Cardiac fibroblast (primary cell): ENCODE measurements at regions not wholly inside any gene's neighbourhood (a gene's known extent, or its start where the extent isn't known, plus 50 kb on each side); places are given as distances from the start of the nearest gene placed in this dataset.

Experiments used
- DNase-seq, 2 donors: peaks; one replicate each; pipeline versions ENCODE4 v3.0.0 to v3.0.0-alpha.2; 2010; ENCODE audit warnings: low read depth in 2 of 2
- H3K4me3 ChIP-seq, 2 donors: replicated peaks in 1 of 2; 1 replicate in 1 of 2; 2 replicates in 1 of 2; pipeline ENCODE4 v1.5.1; 2011; ENCODE audit warnings: low read depth in 2 of 2, low read length in 2 of 2, mild to moderate bottlenecking in 2 of 2, moderate library complexity in 1 of 2
- TF ChIP-seq, protein P1 (sequence below): IDR thresholded peaks from one replicate; pipeline ENCODE4 v1.5.1; 2011; ENCODE audit warnings: low read depth, mild to moderate bottlenecking, low read length, inconsistent platforms

DNA sequence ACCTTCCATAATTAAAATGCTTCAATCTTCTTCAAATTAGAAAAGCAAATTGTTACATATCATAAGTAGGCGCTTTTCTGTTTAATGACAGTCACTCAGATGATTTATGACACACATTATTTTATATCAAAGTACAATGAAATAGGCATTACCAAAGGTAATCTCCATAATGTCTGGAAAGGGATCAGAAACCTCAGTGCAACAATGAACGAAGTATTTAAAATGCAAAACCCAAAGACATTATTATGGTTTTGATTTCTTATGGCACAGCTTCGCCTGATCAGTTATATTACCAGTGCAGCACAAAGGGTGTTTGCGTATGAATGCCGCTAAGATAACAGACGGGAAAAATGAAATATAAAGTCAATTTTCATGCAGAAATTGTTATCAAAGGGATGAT is 162.2 kb upstream of the MEIS1 start:
- no peak overlapping the region for H3K4me3 ChIP-seq
- TF ChIP-seq, protein P1, sequence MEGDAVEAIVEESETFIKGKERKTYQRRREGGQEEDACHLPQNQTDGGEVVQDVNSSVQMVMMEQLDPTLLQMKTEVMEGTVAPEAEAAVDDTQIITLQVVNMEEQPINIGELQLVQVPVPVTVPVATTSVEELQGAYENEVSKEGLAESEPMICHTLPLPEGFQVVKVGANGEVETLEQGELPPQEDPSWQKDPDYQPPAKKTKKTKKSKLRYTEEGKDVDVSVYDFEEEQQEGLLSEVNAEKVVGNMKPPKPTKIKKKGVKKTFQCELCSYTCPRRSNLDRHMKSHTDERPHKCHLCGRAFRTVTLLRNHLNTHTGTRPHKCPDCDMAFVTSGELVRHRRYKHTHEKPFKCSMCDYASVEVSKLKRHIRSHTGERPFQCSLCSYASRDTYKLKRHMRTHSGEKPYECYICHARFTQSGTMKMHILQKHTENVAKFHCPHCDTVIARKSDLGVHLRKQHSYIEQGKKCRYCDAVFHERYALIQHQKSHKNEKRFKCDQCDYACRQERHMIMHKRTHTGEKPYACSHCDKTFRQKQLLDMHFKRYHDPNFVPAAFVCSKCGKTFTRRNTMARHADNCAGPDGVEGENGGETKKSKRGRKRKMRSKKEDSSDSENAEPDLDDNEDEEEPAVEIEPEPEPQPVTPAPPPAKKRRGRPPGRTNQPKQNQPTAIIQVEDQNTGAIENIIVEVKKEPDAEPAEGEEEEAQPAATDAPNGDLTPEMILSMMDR = no peak
- no peak for DNase-seq

DNA sequence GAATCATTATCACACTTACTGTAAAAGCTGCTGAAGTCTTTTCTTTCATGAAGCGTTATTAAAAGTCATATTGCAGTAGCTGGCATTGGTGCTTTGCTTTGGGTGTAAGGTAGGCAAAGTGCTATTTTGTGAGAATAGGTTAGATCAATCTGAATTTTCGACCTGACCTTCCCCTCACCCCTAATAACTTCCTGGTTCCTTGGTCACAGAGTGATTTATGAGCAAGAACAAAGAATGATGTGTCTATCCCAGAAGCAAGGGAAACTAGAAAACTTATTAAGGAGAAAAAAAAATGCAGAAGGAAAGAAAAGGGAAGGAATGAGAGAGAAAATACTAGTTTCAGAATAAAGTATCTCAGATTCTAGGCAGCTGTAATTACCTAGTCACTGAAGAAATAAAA is 163.1 kb upstream of the MEIS1 start:
- DNase-seq = no peak
- no peak overlapping the region for H3K4me3 ChIP-seq
- TF ChIP-seq, protein P1 = no peak

DNA sequence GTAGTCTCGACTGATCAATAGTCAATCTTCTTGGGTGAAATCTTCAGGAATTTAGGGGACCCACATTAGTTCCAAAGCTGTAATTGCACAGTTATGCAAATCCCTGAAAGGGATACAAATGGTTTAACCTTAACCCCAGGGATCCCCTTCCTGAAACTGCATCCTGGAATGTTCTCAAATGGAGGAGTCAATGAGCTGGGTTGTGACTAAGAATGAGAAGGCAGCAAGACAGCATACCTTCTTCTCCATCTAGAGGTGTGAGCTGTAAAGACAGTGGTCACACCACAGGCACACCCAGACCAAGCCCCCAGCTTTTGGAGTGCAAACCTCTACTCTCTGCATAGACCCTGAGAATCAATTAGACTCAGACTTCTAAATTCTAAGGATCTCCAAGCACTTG is 164.7 kb upstream of the MEIS1 start:
- no peak overlapping the region for H3K4me3 ChIP-seq
- TF ChIP-seq, protein P1 = no peak
- DNase-seq = no peak

DNA sequence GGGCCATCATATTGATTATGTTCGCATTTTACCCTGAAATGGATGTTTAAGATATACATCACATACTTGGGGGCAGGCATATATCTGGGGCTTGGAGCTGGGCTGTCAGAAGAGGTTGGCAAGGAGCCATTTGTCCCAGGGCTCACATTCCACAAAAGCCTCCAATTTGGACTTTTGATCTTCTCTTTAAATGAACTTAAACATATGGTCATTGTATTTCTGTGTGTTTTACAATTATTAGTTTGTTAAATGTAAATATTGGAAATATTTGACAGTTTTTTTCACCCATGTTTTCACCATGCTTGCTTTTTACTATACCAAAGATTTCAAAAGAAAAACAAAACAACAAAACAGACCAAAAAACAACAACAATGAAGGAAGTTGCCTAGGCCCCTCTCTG is 165.8 kb upstream of the MEIS1 start:
- H3K4me3 ChIP-seq = no peak overlapping the region
- no peak for DNase-seq
- TF ChIP-seq, protein P1 = no peak

DNA sequence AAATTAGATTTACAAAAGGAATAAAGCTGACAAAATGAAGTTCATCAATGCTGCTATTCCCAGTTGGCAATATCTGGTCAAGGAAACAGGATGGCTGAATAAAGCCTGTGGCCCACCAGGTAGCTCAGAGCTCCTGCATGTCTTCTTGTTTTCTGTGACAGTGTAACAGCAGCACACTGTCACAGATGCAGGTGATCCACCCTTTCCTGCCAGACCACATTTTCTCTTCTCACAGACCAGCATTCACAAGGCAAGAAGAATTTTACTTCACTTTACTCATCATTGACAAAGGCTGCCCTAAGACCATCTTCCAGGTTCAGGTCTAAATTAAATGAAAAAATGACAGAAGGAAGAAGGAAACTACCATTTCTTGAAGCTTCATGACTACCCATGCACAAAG is 166.2 kb upstream of the MEIS1 start:
- no peak overlapping the region for H3K4me3 ChIP-seq
- DNase-seq = no peak
- TF ChIP-seq, protein P1 = no peak

DNA sequence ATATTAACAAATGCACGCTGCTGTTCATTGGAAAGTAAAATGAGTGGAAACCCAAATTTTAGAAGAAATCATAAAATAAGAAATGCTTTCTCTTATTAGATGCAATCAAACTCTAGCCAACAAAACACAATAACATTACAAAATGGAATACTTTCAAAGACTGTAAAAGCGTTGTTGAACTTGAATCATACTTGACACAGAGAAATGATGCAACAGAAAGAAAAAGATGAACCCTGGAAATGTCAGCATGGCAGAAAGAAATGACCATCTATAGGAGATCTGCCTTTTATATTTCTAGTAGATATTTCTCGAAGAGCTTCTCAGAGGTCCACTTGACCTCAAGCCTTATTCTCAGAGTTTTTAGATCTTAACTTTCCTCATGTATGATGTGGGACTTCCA is 170.6 kb upstream of the MEIS1 start:
- TF ChIP-seq, protein P1 = no peak
- no peak overlapping the region for H3K4me3 ChIP-seq
- no peak for DNase-seq

DNA sequence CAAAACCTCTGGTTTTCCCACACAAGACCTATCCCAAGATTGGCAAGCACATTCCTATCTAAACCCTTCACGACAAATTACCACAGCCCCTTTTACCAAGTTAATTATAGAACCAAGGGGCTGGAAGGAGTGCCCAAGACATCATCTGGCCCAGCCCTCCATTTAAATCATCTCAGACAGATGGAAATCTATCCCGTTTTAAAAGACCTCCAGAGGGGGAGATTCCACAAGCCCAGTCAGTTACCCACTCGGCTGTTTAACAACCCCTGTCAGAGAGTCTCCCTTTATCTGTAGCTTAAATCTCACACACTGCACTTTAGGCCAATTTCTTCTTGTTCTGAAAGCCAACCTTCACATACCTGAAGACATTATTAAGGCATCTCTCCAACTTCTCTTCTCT is 179.1 kb upstream of the MEIS1 start:
- DNase-seq = no peak
- TF ChIP-seq, protein P1 = no peak
- no peak overlapping the region for H3K4me3 ChIP-seq
